IPS-20b (cell line): ENCODE measurements at regions not wholly inside any gene's neighbourhood (a gene's known extent, or its start where the extent isn't known, plus 50 kb on each side); places are given as distances from the start of the nearest gene placed in this dataset.
"Not testable (repeated sequence)": the region's sequence is repeated elsewhere in the genome, so short reads cannot be mapped to it uniquely, and the experiment has no call there.

Experiments used
- H3K27ac ChIP-seq: one replicate; pipeline ENCODE4 v1.5.1; 2013; ENCODE audit warnings: low read length
- H3K27me3 ChIP-seq: 2 replicates; pipeline ENCODE4 v1.6.1; 2013; ENCODE audit warnings: mild to moderate bottlenecking, low read length, inconsistent platforms; ENCODE audit not compliant: insufficient read depth
- H3K36me3 ChIP-seq: 2 replicates; pipeline ENCODE4 v1.6.1; 2013; ENCODE audit warnings: low read depth, mild to moderate bottlenecking, inconsistent platforms, low read length, moderate library complexity; ENCODE audit not compliant: insufficient read depth
- H3K4me1 ChIP-seq: 2 replicates; pipeline ENCODE4 v1.6.1; 2013; ENCODE audit warnings: mild to moderate bottlenecking, control low read depth, inconsistent platforms, low read length, moderate library complexity; ENCODE audit not compliant: insufficient read depth
- H3K4me3 ChIP-seq: 2 replicates; pipeline ENCODE4 v1.5.1; 2013; ENCODE audit warnings: mild to moderate bottlenecking, low read length, inconsistent platforms
- H3K9ac ChIP-seq: 2 replicates; pipeline ENCODE4 v1.6.1; 2013; ENCODE audit warnings: low read depth, mild to moderate bottlenecking, inconsistent platforms, low read length, moderate library complexity
- H3K9me3 ChIP-seq: 2 replicates; pipeline ENCODE4 v1.6.1; 2013; ENCODE audit warnings: mild to moderate bottlenecking, low read depth, low read length, inconsistent platforms; ENCODE audit not compliant: insufficient read depth

DNA sequence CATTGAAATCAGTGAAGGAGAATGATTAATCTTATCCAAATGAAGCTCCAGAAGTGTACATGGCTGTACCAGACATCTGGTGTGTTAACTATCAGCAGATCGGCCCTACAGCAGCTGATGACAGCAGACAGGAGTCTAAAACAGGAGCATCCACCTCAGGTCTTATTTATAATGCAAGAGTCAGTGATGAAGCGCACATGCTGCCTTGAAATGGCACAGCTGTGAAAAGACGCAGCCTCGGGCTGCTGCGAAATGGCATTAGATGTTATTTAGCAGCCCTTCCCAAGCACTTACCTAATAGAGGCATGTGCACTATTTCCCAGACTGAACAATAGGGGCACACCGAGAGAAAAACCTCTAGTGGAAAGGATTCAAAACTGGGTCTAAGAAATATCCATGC is 472.3 kb upstream of the CBLB start:
- H3K4me1 ChIP-seq: no peaks in the 10 kb centered on the region
- H3K27ac ChIP-seq: no peak overlapping the region
- H3K4me3 ChIP-seq: no peak overlapping the region
- no peaks in the 10 kb centered on the region for H3K36me3 ChIP-seq
- no peak overlapping the region for H3K9ac ChIP-seq
- H3K9me3 ChIP-seq: no peaks in the 10 kb centered on the region
- no peaks in the 10 kb centered on the region for H3K27me3 ChIP-seq

DNA sequence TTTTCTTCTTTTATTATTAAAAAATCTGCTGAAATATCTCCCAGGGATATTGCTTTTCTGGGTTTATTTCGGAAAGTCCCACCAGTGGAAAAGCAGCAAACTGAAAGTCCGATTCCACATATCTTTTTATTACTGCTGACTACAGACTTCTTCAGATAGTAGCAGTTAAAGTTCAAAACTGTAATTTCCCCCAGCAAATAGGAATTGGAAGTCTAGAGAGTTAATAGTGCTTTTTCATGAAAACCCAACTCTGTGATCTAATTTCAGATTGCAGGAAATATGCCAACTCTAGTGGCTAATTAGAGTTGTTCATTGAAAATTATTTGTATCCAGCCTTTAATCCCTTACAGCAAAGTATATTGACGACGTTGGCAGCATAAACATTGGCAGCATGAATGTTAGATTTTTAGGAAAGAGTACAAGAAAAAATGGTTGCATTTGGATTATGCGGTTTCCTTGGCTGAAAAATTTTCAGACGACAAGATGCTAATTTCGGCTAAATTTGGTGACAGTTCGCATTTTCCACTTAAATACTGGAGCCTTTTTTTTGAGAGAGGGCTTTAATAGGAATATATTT is 472.9 kb upstream of the CBLB start:
- no peak overlapping the region for H3K4me3 ChIP-seq
- H3K27ac ChIP-seq: no peak overlapping the region

DNA sequence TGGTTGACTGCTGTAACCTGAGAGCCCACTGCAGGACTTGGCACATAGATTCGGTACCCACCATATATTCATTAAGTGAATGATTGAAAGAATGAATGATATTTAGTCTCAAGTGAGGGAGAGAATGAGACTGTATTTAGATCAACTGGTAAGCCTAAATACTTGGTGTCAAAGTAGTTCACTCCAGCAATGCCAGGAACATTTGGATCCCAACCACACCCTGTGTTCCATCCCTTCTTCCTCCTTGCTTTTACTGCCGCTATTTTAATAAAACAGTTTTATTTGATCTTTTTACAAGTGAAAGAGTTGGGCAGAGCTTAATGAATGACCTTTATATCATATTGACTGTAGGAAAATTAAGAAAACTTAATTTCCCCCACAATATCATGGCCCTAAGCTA is 473.6 kb upstream of the CBLB start:
- Histone ChIP-seq H3K4me3 (no peak overlapping the region), H3K9me3 (no peaks in the 10 kb centered on the region), H3K9ac (no peak overlapping the region), H3K27ac (no peak overlapping the region), H3K4me1 (no peaks in the 10 kb centered on the region), H3K36me3 (no peaks in the 10 kb centered on the region), H3K27me3 (no peaks in the 10 kb centered on the region)

More for the DNA sequence above, 472.9 kb upstream of the CBLB start:
- H3K9ac ChIP-seq: no peak overlapping the region
- no peaks in the 10 kb centered on the region for H3K27me3 ChIP-seq
- no peaks in the 10 kb centered on the region for H3K9me3 ChIP-seq
- H3K36me3 ChIP-seq: no peaks in the 10 kb centered on the region
- no peaks in the 10 kb centered on the region for H3K4me1 ChIP-seq

DNA sequence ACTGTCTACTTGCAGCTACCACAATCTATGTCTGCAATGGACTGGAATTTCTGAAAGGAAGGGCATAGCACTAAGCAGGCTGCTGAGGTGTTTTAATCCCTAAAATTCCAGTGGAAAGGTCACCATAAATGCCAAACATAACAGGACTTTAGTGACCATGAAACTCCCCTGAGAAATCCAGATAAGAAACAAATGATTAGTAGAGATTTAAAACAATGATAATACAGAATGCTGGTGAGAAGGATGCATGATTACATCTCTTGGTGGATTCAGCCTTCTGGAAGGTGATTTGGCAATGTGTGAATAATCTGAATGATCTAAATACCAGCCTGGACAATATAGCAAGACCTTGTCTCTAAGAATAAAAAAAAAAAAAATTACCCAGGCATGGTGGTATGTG is 475.0 kb upstream of the CBLB start:
- no peaks in the 10 kb centered on the region for H3K27me3 ChIP-seq
- H3K4me3 ChIP-seq: no peak overlapping the region
- H3K9me3 ChIP-seq: no peaks in the 10 kb centered on the region
- no peaks in the 10 kb centered on the region for H3K36me3 ChIP-seq
- H3K27ac ChIP-seq: no peak overlapping the region
- no peaks in the 10 kb centered on the region for H3K4me1 ChIP-seq
- no peak overlapping the region for H3K9ac ChIP-seq

DNA sequence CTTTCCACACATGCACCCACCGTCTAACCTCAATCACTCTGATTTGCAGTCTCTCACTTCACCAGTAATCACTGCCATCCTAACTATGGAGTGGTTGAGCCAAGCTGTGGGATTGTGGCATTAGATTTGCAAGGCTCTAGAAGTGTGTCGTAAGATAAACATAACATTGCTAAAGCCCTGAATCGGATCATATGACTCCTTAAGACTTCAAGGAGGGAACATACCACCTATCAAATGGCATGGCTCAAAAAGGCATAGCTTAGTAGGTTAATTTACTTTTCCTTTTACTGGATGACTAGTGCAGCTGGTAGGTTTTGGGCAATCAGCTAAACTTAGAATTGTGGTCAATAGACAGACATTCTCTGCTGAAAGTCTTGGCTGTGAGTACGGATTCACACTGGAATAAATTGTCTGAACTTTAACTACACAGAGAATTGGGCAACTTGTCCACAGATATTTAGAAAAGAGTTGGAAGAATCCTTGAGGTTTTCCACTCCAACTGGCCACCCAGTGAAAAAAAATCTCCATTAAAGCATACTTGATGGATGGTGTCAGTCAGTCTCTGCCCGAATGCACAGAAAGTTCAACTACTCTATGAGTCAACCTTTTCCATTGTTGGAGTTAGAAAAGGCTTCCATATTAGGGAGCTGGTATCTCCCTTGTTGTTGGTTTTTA is 476.7 kb upstream of the CBLB start:
- no peaks in the 10 kb centered on the region for H3K36me3 ChIP-seq
- no peaks in the 10 kb centered on the region for H3K27me3 ChIP-seq
- H3K27ac ChIP-seq: no peak overlapping the region
- H3K9me3 ChIP-seq: no peaks in the 10 kb centered on the region
- no peaks in the 10 kb centered on the region for H3K4me1 ChIP-seq
- no peak overlapping the region for H3K9ac ChIP-seq
- H3K4me3 ChIP-seq: no peak overlapping the region

DNA sequence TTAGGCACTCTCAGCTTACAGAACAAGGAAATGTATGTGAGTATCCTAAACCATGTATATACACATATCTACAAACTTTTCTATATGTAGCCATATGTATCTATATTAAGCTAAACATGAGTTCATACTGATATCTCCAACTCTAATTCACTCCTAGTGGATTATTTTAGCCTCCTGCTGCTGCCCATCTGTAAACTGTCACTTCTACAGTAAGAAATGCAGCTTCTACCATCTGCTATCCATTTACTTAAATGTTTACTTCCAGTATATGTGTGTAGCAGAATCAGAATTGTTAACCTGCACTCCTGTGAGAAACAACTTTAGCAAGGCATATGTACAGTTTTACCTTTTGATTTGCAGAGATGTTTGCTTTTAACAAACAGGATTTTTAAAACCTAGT is 478.5 kb upstream of the CBLB start:
- no peaks in the 10 kb centered on the region for H3K4me1 ChIP-seq
- no peak overlapping the region for H3K27ac ChIP-seq
- H3K9me3 ChIP-seq: no peaks in the 10 kb centered on the region

DNA sequence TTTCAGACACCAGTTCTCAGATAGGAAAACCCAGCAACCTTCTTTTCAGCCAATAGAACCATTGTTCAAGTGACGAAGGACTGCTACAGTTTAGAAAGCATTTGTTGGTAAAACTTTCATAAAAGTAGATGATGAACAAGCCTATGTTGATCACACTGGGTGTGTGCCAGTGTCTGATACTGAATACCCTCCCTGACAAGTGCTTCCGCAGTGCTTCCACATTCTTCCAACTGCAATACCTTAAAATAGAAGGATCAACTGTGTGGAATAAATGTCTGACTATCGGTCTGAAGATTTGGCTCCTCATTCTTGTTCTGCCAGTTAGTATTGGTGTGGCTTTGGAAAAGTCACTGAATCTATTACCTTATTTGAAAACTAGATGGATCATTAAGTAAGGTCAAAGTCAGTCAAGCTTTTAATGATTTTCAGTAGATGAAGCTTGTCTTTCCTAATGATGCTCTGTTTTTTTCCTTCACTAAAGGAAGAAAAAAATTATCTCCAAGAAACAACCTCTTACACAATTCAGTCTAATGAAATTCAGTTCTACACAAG is 479.4 kb upstream of the CBLB start:
- no peaks in the 10 kb centered on the region for H3K27me3 ChIP-seq
- no peak overlapping the region for H3K9ac ChIP-seq
- H3K27ac ChIP-seq: no peak overlapping the region
- no peak overlapping the region for H3K4me3 ChIP-seq
- no peaks in the 10 kb centered on the region for H3K9me3 ChIP-seq
- no peaks in the 10 kb centered on the region for H3K36me3 ChIP-seq
- H3K4me1 ChIP-seq: no peaks in the 10 kb centered on the region

More for the DNA sequence above, 478.5 kb upstream of the CBLB start:
- H3K9ac ChIP-seq: no peak overlapping the region
- no peaks in the 10 kb centered on the region for H3K36me3 ChIP-seq
- H3K27me3 ChIP-seq: no peaks in the 10 kb centered on the region
- no peak overlapping the region for H3K4me3 ChIP-seq

DNA sequence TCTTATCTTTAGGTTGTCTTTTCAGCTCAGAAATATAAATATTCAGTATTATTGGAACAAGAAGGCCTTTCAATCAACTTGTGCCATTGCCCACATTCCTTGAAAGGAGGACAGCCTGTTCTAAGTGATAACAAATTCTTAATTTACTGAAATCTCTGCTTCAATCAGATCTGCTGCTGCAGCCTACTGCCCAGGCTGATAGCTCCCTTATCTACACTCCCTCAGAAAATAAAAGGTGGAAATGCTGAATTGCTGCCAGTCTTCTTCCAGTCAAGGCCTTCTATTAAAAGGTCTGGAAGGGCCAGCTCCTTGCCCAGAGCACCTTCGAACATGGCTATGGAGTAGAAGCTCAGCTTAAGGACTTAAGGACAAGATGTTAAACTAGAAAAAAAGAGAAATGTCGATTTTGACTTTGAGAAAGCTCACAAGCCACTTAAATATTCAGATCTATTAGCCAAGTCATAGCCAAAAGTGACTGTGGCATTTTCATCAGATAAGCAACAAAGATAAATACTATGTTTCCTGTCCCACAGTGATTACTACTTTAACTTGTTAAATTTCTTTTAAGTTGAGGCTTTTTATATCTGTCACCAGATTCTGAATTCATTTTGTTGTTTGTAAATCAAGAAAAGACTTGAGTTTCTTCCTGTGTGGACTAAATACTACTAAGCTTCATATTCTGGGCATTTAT is 480.5 kb upstream of the CBLB start:
- Histone ChIP-seq H3K27me3 (no peaks in the 10 kb centered on the region), H3K9me3 (no peaks in the 10 kb centered on the region), H3K27ac (no peak overlapping the region), H3K4me3 (no peak overlapping the region), H3K9ac (no peak overlapping the region), H3K4me1 (no peaks in the 10 kb centered on the region), H3K36me3 (no peaks in the 10 kb centered on the region)

DNA sequence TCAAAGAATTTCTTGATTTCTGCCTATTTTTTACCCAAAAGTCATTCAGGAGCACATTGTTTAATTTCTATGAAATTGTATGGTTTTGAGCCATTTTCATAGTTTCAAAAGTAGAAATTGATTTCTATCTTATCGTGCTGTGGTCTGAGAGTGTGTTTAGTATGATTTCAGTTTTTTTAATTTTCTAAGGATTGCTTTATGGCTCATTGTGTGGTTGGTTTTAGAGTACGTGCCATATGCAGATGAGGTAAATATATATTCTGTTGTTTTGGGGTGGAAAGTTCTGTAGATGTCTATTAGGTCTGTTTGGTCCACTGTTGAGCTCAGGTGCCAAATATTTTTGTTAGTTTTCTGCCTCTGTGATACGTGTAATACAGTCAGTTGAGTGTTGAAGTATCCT is 487.1 kb upstream of the CBLB start:
- H3K9ac ChIP-seq: no peak overlapping the region
- no peak overlapping the region for H3K27ac ChIP-seq
- H3K27me3 ChIP-seq: no peaks in the 10 kb centered on the region
- H3K4me3 ChIP-seq: no peak overlapping the region
- no peaks in the 10 kb centered on the region for H3K9me3 ChIP-seq
- no peaks in the 10 kb centered on the region for H3K36me3 ChIP-seq
- H3K4me1 ChIP-seq: no peaks in the 10 kb centered on the region

DNA sequence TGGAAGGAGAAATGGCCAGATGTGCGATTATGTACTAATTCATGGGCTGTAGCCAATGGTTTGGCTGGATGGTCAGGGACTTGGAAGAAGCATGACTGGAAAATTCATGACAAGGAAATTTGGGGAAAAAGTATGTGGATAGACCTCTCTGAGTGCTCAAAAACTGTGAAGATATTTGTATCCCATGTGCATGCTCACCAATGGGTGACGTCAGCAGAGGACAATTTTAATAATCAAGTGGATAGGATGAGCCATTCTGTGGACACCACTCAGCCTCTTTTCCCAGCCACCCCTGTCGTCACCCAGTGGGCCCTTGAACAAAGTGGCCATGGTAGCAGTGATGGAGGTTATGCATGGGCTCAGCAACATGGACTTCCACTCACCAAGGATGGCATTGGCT is 490.9 kb upstream of the CBLB start:
- no peaks in the 10 kb centered on the region for H3K9me3 ChIP-seq
- no peak overlapping the region for H3K27ac ChIP-seq
- no peaks in the 10 kb centered on the region for H3K36me3 ChIP-seq
- no peak overlapping the region for H3K4me3 ChIP-seq
- H3K4me1 ChIP-seq: no peaks in the 10 kb centered on the region
- no peaks in the 10 kb centered on the region for H3K27me3 ChIP-seq
- no peak overlapping the region for H3K9ac ChIP-seq

DNA sequence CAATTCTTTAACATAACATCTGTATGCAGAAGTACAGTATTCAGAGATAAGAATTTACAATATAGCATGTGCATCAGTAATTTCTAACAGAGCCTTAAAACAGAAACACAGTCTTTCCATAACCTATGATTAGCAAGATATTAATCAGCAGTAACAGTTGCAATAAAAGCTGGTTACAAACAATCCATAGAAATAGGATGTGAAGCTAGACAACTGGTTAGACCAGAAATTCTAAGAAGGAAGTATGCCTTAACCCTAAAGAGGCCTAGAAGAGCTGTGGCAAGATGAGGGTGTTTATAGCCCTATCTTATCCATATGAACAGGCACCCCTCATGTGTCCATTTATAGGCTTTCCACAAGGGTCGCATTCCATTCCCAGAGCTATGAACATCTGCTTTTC is 492.1 kb upstream of the CBLB start:
- H3K27ac ChIP-seq, H3K36me3 ChIP-seq, H3K4me1 ChIP-seq, H3K4me3 ChIP-seq, H3K27me3 ChIP-seq, H3K9ac ChIP-seq, H3K9me3 ChIP-seq: not testable (repeated sequence)

DNA sequence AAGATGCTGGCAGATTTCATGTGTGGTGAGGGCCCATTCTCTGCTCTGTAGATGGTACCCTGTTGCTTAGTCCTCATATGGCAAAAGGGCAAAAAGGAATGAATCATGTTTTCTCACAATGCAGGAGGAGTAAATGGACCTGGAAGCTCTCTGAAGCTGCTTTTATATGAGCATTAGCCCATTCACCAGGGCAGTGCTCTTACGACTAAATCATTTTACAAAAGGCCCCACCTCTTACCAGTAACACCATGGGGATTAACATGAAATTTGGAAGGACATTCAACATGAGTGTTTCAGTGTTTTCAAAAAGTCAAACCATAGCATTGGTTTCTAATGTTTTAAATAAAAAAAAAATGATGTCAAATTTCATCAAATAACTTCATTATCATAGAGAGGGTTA is 495.7 kb upstream of the CBLB start:
- Histone ChIP-seq H3K9me3 (no peaks in the 10 kb centered on the region), H3K4me3 (no peak overlapping the region), H3K9ac (no peak overlapping the region), H3K27ac (no peak overlapping the region), H3K27me3 (no peaks in the 10 kb centered on the region), H3K36me3 (no peaks in the 10 kb centered on the region), H3K4me1 (no peaks in the 10 kb centered on the region)
